ENCODE measurements at regions not wholly inside any gene's neighbourhood (a gene's known extent, or its start where the extent isn't known, plus 50 kb on each side); places are given as distances from the start of the nearest gene placed in this dataset.

- H3K27ac ChIP-seq (ENCODE audit: insufficient read depth, low read length, poor library complexity, severe bottlenecking) = no peak overlapping the region
- no peaks in the 10 kb centered on the region for H3K36me3 ChIP-seq (ENCODE audit: control insufficient read depth, insufficient read depth, low read length)
- ATAC-seq (ENCODE audit: low read depth in 2 of 2) = no peak
- Mint-ChIP-seq H3K27ac (peak overlapping the region in 1 of 3 donors; percentile 7), H3K27me3 (peaks cover 38% of the 10 kb centered on the region), H3K4me3 (no peak overlapping the region), H3K4me1 (peaks cover 2 to 16% (median 6%) of the 10 kb centered on the region in 4 donors), H3K36me3 (no peaks in the 10 kb centered on the region), H3K9me3 (peaks cover 0 to 3% (median 0%) of the 10 kb centered on the region in 7 donors)
- no peak for DNase-seq
- H3K27me3 ChIP-seq (ENCODE audit: control insufficient read depth, insufficient read depth, low read length) = peaks cover 10% of the 10 kb centered on the region
- H3K9me3 ChIP-seq (ENCODE audit: control insufficient read depth in 2 of 2, low read length in 2 of 2) = no peaks in the 10 kb centered on the region
- peaks cover 5% of the 10 kb centered on the region for H3K4me1 ChIP-seq (ENCODE audit: control insufficient read depth, insufficient read depth, low read length, poor library complexity, severe bottlenecking)
- H3K4me3 ChIP-seq (ENCODE audit: low read depth, low read length) = no peak overlapping the region
Measured at GRCh38 chr2:12007282-12007681, 260.9 kb downstream of the LPIN1 start.

- Histone ChIP-seq H3K36me3 (ENCODE audit: control insufficient read depth, insufficient read depth, low read length) (no peaks in the 10 kb centered on the region), H3K9me3 (ENCODE audit: control insufficient read depth in 2 of 2, low read length in 2 of 2) (no peaks in the 10 kb centered on the region), H3K27ac (ENCODE audit: insufficient read depth, low read length, poor library complexity, severe bottlenecking) (no peak overlapping the region), H3K4me1 (ENCODE audit: control insufficient read depth, insufficient read depth, low read length, poor library complexity, severe bottlenecking) (peaks cover 5% of the 10 kb centered on the region), H3K27me3 (ENCODE audit: control insufficient read depth, insufficient read depth, low read length) (peaks cover 10% of the 10 kb centered on the region), H3K4me3 (ENCODE audit: low read depth, low read length) (no peak overlapping the region)
- H3K27ac Mint-ChIP-seq = no peak overlapping the region
- H3K27me3 Mint-ChIP-seq = peaks cover 27% of the 10 kb centered on the region
- H3K36me3 Mint-ChIP-seq = no peaks in the 10 kb centered on the region
- DNase-seq (peak in 1 of 3 donors; percentile 10), ATAC-seq (ENCODE audit: low read depth in 2 of 2) (no peak)
- H3K4me3 Mint-ChIP-seq = no peak overlapping the region
- H3K4me1 Mint-ChIP-seq = peaks cover 0 to 16% (median 6%) of the 10 kb centered on the region in 4 donors
- peaks cover 0 to 5% (median 0%) of the 10 kb centered on the region in 7 donors for H3K9me3 Mint-ChIP-seq
Measured at GRCh38 chr2:12008425-12009061, 262.1 kb downstream of the LPIN1 start.

- peaks cover 24% of the 10 kb centered on the region for H3K27me3 Mint-ChIP-seq
- Histone ChIP-seq H3K9me3 (ENCODE audit: control insufficient read depth in 2 of 2, low read length in 2 of 2) (no peaks in the 10 kb centered on the region), H3K36me3 (ENCODE audit: control insufficient read depth, insufficient read depth, low read length) (no peaks in the 10 kb centered on the region), H3K4me3 (ENCODE audit: low read depth, low read length) (no peak overlapping the region), H3K27me3 (ENCODE audit: control insufficient read depth, insufficient read depth, low read length) (peaks cover 10% of the 10 kb centered on the region), H3K27ac (ENCODE audit: insufficient read depth, low read length, poor library complexity, severe bottlenecking) (no peak overlapping the region), H3K4me1 (ENCODE audit: control insufficient read depth, insufficient read depth, low read length, poor library complexity, severe bottlenecking) (peaks cover 5% of the 10 kb centered on the region)
- H3K36me3 Mint-ChIP-seq = no peaks in the 10 kb centered on the region
- no peak for ATAC-seq (ENCODE audit: low read depth in 2 of 2)
- H3K4me1 Mint-ChIP-seq = peaks cover 0 to 16% (median 6%) of the 10 kb centered on the region in 4 donors
- no peak for DNase-seq
- H3K9me3 Mint-ChIP-seq = peaks cover 0 to 5% (median 0%) of the 10 kb centered on the region in 7 donors
- no peak overlapping the region for H3K27ac Mint-ChIP-seq
- H3K4me3 Mint-ChIP-seq = no peak overlapping the region
Measured at GRCh38 chr2:12009323-12009905, 263.0 kb downstream of the LPIN1 start.

- peaks cover 0 to 11% (median 6%) of the 10 kb centered on the region in 4 donors for H3K4me1 Mint-ChIP-seq
- Histone ChIP-seq H3K27ac (ENCODE audit: insufficient read depth, low read length, poor library complexity, severe bottlenecking) (no peak overlapping the region), H3K4me3 (ENCODE audit: low read depth, low read length) (no peak overlapping the region), H3K36me3 (ENCODE audit: control insufficient read depth, insufficient read depth, low read length) (no peaks in the 10 kb centered on the region), H3K9me3 (ENCODE audit: control insufficient read depth in 2 of 2, low read length in 2 of 2) (no peaks in the 10 kb centered on the region), H3K4me1 (ENCODE audit: control insufficient read depth, insufficient read depth, low read length, poor library complexity, severe bottlenecking) (peaks cover 5% of the 10 kb centered on the region), H3K27me3 (ENCODE audit: control insufficient read depth, insufficient read depth, low read length) (peaks cover 10% of the 10 kb centered on the region)
- H3K36me3 Mint-ChIP-seq = no peaks in the 10 kb centered on the region
- H3K9me3 Mint-ChIP-seq = peaks cover 0 to 5% (median 0%) of the 10 kb centered on the region in 7 donors
- no peak for DNase-seq
- no peak overlapping the region for H3K4me3 Mint-ChIP-seq
- no peak overlapping the region for H3K27ac Mint-ChIP-seq
- no peak for ATAC-seq (ENCODE audit: low read depth in 2 of 2)
- peaks cover 24% of the 10 kb centered on the region for H3K27me3 Mint-ChIP-seq
Measured at GRCh38 chr2:12010059-12010458, 263.6 kb downstream of the LPIN1 start.

- H3K4me1 ChIP-seq (ENCODE audit: control insufficient read depth, insufficient read depth, low read length, poor library complexity, severe bottlenecking) = peaks cover 3% of the 10 kb centered on the region
- H3K27me3 Mint-ChIP-seq = peaks cover 24% of the 10 kb centered on the region
Measured at GRCh38 chr2:12010779-12011178, 264.3 kb downstream of the LPIN1 start.

DNA sequence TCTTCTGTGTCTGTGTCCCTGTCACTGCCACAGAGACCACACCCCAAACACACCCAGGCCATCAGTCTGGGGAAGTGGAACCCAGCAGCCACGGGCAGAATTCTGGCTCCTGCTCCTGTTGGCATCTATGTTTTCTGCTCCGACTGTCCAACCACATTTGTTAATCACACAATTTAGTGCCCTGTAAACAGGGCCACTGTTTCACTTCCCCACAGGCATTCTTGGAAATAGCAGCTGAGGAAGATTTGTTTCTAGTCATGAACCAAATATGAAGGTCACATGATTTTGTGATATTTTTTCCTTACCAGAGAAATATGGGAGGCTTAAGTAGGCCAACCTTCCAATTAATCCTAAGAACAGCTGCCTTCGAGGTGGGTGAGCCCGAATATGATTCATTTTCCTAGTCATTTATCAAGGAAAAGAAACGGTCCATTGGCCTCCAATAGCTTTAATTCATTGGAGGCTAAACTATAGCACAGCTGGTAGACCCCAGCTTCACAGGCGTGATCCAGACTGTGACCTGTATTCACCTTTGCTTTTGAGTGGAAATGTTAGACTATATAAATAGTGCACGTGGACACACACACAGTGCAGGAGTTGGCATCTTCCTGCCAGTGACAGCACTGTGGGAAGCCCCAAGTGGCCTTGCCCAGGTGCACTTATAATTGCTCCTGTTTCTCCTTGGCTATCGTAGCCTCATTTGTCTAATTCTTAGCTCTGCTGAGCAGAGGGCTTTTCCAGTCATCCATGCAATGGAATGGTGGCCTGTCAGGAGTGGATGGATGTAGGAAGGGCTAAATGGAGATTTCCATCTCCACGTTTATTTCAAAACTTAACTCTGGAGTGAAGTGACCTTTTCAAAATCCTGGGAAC, 267.9 kb downstream of the LPIN1 start:
- H3K36me3 Mint-ChIP-seq = no peaks in the 10 kb centered on the region
- no peaks in the 10 kb centered on the region for H3K4me1 ChIP-seq (ENCODE audit: control insufficient read depth, insufficient read depth, low read length, poor library complexity, severe bottlenecking)
- no peaks in the 10 kb centered on the region for H3K36me3 ChIP-seq (ENCODE audit: control insufficient read depth, insufficient read depth, low read length)
- H3K4me3 Mint-ChIP-seq = no peak overlapping the region
- peaks cover 23% of the 10 kb centered on the region for H3K27me3 Mint-ChIP-seq
- peaks cover 0 to 3% of the 10 kb centered on the region in 2 experiments for H3K9me3 ChIP-seq (ENCODE audit: control insufficient read depth in 2 of 2, low read length in 2 of 2)
- DNase-seq (no peak), ATAC-seq (ENCODE audit: low read depth in 2 of 2) (peak in 1 of 2 donors; percentile 47)
- no peak overlapping the region for H3K27ac ChIP-seq (ENCODE audit: insufficient read depth, low read length, poor library complexity, severe bottlenecking)
- H3K27me3 ChIP-seq (ENCODE audit: control insufficient read depth, insufficient read depth, low read length) = peaks cover 8% of the 10 kb centered on the region
- H3K9me3 Mint-ChIP-seq = peaks cover 0 to 11% (median 1%) of the 10 kb centered on the region in 7 donors
- peak overlapping the region in 1 of 3 donors; percentile 13 for H3K27ac Mint-ChIP-seq
- peaks cover 0 to 2% (median 0%) of the 10 kb centered on the region in 4 donors for H3K4me1 Mint-ChIP-seq
- no peak overlapping the region for H3K4me3 ChIP-seq (ENCODE audit: low read depth, low read length)

More at GRCh38 chr2:12010779-12011178, 264.3 kb downstream of the LPIN1 start:
- ATAC-seq (ENCODE audit: low read depth in 2 of 2) = no peak
- Histone ChIP-seq H3K4me3 (ENCODE audit: low read depth, low read length) (no peak overlapping the region), H3K9me3 (ENCODE audit: control insufficient read depth in 2 of 2, low read length in 2 of 2) (no peaks in the 10 kb centered on the region), H3K27me3 (ENCODE audit: control insufficient read depth, insufficient read depth, low read length) (peaks cover 10% of the 10 kb centered on the region), H3K36me3 (ENCODE audit: control insufficient read depth, insufficient read depth, low read length) (no peaks in the 10 kb centered on the region), H3K27ac (ENCODE audit: insufficient read depth, low read length, poor library complexity, severe bottlenecking) (no peak overlapping the region)
- no peak overlapping the region for H3K4me3 Mint-ChIP-seq
- H3K27ac Mint-ChIP-seq = no peak overlapping the region
- H3K9me3 Mint-ChIP-seq = peaks cover 0 to 5% (median 0%) of the 10 kb centered on the region in 7 donors
- peaks cover 0 to 6% (median 4%) of the 10 kb centered on the region in 4 donors for H3K4me1 Mint-ChIP-seq
- H3K36me3 Mint-ChIP-seq = no peaks in the 10 kb centered on the region
- no peak for DNase-seq

GRCh38 chr2:12017499-12018157, 271.2 kb downstream of the LPIN1 start:
- H3K27ac Mint-ChIP-seq = peak overlapping the region in 1 of 3 donors; percentile 3
- H3K9me3 Mint-ChIP-seq = peaks cover 3 to 22% (median 7%) of the 10 kb centered on the region in 7 donors
- Histone ChIP-seq H3K4me3 (ENCODE audit: low read depth, low read length) (no peak overlapping the region), H3K9me3 (ENCODE audit: control insufficient read depth in 2 of 2, low read length in 2 of 2) (peaks cover 15 to 30% of the 10 kb centered on the region in 2 experiments), H3K27ac (ENCODE audit: insufficient read depth, low read length, poor library complexity, severe bottlenecking) (no peak overlapping the region), H3K27me3 (ENCODE audit: control insufficient read depth, insufficient read depth, low read length) (no peaks in the 10 kb centered on the region), H3K36me3 (ENCODE audit: control insufficient read depth, insufficient read depth, low read length) (no peaks in the 10 kb centered on the region), H3K4me1 (ENCODE audit: control insufficient read depth, insufficient read depth, low read length, poor library complexity, severe bottlenecking) (no peaks in the 10 kb centered on the region)
- peaks cover 0 to 2% (median under 1%) of the 10 kb centered on the region in 4 donors for H3K4me1 Mint-ChIP-seq
- H3K36me3 Mint-ChIP-seq = peaks cover 2% of the 10 kb centered on the region
- ATAC-seq (ENCODE audit: low read depth in 2 of 2) (no peak), DNase-seq (no peak)
- peaks cover 17% of the 10 kb centered on the region for H3K27me3 Mint-ChIP-seq
- H3K4me3 Mint-ChIP-seq = peak overlapping the region in 1 of 4 donors; percentile 78

Measured in CD4-positive, CD25-positive, alpha-beta regulatory T cell (primary cell).